NCI-H146 treated with DMSO at 0.1 percent for 48 hours (cell line): ENCODE measurements at regions not wholly inside any gene's neighbourhood (a gene's known extent, or its start where the extent isn't known, plus 50 kb on each side); places are given as distances from the start of the nearest gene placed in this dataset.
"Not testable (repeated sequence)": the region's sequence is repeated elsewhere in the genome, so short reads cannot be mapped to it uniquely, and the experiment has no call there.

Source experiments
- DNase-seq: peaks from one replicate; lab custom pipeline; 2025; ENCODE audit not compliant: unreplicated experiment; lab: John Stamatoyannopoulos, UW

GRCh38 chr12:61161961-61162360, 1098.2 kb upstream of the USP15 start:
- DNase-seq = no peak

GRCh38 chr12:61188801-61189595, 1071.2 kb upstream of the USP15 start:
- no peak for DNase-seq

GRCh38 chr12:61213646-61214045, 1046.6 kb upstream of the USP15 start:
- DNase-seq = no peak

- no peak for DNase-seq
Measured at GRCh38 chr12:61220337-61220736, 1039.9 kb upstream of the USP15 start.

DNA sequence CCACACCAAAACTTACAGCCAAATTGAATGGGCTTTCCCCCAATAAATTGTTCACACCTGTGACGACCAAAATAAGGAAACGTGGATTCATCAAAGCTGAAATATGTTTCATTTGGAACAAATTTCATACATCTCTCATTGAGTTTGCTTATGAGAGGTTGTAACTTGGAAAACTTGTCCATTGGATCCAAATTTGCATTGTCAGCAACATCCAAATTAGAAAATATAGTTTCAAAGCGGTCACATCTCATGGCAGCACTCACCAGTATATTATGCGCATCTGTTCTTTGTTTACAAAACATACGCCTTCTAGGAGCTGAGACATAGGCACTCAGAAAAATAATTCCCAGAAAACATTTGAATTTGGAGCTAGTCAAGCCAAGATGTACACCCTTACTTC, 1028.2 kb upstream of the USP15 start:
- DNase-seq = no peak

DNA sequence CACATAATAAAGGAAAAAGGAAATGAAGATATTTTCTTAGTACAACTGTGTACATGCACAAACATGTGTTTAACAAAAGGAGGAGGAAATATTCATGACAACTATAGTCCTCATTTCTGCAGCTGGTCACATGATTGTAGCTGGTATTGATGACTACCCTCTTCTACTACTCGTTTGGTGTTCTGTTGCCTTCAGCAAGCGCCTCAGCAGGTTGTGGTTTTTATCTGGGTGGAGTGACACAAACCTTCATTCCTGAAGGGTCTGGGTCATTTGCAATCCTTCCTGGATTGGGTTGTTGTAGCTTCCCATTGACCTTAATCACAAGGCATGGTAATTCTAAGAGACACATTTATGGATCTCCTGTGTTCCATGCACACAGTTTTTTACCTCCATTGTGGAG, 1009.9 kb upstream of the USP15 start:
- no peak for DNase-seq

DNA sequence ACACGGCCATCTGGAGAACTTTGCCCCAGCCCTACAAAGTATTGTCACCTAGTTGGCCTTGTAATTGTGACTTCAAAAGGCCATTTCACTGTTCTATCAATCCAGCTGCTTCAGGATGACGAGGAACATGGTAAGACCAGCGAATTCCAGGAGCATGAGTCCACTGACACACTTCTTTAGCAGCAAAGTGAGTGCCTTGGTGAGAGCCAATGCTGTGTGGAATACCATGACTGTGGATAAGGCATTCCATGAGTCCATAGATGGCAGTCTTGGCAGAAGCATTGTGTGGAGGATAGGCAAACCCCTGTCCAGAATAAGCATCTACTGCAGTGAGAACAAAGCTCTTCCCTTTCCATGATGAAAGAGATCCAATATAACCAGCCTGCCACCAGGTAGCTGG, 1009.1 kb upstream of the USP15 start:
- no peak for DNase-seq

DNA sequence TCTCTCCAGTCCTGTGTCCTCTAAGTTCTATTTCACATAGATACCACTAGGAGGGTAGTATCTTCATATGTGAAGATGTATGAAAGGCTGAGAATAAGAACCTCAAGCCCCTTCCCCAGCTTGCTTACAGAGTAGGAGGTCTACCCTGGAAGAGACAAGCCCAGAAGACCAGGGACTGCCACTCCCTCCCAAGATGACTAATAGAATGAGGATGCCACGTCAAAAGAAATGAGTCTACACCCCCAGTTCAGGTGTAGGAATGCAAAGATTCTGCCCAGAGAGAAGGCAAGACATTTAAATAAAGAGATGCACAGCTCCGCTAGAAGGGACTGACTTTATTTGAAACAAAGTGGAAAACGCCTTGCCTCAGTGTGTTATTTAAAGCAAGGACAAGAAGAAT, 1006.0 kb upstream of the USP15 start:
- no peak for DNase-seq

- DNase-seq = not testable (repeated sequence)
Measured at GRCh38 chr12:61264294-61264693, 995.9 kb upstream of the USP15 start.

- DNase-seq = no peak
Measured at GRCh38 chr12:61267474-61267873, 992.7 kb upstream of the USP15 start.

- no peak for DNase-seq
Measured at GRCh38 chr12:61272441-61272840, 987.8 kb upstream of the USP15 start.

DNA sequence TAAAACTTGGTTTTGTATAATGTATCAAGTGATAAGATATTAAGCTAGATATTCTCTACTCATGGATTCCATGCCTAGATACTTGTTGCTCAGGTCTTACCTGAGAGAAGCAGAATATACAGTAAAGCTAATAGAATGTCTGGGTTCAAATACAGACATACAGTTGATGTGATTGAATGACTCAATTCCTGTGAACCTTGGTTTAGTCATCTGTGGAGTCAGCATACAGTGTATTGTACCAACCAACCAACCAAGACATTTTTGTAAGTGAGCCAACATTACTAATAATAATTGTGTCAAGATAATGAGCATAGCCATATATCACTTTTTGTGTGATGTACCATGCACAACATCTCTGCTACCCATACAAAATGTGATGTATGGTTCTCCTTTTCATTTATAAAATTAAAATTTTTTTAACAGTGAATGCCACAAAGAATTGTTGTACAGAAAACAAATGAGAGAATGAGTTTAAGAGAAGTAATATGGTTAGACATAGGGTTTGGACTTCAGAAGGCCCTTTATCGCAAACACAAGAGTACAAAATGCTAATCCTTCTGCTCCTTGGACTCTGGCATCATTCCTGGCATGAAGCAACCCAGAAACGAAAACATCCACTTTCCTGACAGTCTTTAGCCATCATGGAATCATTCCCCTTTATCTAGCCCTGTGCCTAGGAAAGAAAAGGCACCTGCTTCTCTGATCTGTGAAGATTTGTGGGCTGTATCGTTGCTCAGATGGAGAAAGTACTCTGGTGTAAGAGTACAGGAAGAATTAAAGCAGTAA, 977.2 kb upstream of the USP15 start:
- no peak for DNase-seq

DNA sequence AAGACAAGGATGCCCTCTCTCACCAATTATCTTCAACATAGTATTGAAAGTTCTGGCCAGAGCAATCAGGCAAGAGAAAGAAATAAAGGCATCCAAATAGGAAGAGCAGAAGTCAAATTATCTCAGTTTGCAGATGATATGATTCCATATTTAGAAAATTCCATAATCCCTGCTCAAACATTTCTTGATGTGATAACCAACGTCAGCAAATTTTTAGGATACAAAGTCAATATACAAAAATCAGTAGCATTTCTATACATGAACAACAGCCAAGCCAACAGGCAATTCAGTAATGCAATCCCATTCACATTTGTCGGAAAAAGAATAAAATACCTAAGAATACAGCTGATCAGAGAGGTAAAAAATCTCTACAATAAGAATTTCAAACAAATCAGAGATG, 969.7 kb upstream of the USP15 start:
- DNase-seq = no peak

DNA sequence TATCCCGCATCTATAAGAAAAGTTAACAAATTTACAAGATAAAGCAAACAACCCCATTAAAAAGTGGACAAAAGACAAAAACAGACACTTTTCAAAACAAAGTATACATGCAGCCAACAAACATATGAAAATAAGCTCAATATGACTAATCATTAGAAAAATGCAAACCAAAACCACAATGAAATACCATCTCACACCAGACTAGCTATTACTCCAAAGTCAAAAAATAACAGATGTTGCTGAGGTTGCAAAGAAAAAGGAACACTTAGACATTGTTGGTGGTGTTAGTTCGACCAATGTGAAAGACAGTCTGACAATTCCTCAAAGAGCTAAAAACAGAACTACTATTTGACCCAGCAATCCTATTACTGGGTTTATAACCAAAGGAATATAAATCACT, 968.6 kb upstream of the USP15 start:
- no peak for DNase-seq

DNA sequence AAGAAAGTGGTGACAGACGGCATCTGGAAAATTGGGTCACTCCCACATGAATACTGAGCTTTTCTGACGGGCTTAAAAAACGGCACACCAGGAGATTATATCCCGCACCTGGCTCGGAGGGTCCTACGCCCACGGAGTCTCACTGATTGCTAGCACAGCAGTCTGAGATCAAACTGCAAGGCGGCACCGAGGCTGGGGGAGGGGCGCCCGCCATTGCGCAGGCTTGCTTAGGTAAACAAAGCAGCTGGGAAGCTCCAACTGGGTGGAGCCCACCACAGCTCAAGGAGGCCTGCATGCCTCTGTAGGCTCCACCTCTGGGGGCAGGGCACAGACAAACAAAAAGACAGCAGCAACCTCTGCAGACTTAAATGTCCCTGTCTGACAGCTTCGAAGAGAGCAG, 966.2 kb upstream of the USP15 start:
- DNase-seq = not testable (repeated sequence)

GRCh38 chr12:61301817-61302216, 958.4 kb upstream of the USP15 start:
- DNase-seq = no peak

DNA sequence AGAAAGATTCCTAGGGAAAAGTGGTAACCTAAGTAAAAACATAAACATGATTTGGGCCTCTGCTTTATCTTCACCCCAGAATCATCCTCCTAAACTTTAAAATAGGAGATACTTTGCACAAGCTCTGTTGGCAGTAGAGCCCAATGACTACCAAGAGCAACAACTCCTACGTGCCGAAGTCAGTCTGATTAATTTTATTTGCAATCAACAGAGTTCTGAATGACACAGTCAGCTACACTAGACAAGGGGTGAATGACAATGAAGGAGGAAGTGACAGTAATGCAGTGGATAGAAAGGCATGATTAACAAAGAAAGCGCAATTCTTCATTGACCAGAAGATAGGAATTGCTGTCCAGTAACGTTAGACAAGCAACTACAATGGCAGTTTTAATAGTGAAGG, 957.9 kb upstream of the USP15 start:
- no peak for DNase-seq

GRCh38 chr12:61308220-61308619, 952.0 kb upstream of the USP15 start:
- DNase-seq = no peak

DNA sequence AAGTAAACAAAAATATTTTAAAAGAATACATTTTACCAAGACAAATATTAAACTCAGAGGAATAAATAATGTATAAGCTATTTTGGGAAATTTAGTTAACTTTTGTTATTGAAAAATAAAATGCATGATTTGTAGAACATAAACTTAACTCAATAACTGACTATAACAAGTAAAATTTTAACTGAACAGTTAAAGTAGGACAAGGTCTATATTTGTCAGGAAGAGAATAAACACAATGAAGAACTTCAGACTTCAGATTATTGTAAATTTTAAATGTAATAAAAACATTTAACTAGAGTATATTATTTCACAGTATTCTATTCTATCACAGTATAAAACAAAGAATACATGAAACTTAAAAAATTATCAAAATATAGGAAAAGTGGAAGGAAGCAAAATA, 948.8 kb upstream of the USP15 start:
- DNase-seq = no peak

DNA sequence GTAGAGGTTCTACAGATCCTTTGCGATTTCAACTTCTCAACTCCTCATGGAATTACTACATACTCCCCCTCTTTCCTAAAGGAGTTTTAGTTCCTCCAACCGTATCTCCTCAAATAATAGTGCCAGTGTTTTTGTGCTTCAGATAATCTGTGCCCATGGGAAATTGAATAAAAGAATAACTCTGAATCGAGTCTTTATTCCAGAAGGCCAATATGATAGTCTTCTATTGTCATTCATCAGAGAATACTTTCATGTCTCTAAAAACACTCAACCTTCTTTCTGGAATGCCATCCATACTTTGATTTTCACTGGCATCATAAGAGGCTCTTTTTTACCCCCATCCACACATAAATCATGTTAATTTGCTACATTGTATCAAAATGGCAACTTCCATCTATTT, 911.3 kb upstream of the USP15 start:
- no peak for DNase-seq

DNA sequence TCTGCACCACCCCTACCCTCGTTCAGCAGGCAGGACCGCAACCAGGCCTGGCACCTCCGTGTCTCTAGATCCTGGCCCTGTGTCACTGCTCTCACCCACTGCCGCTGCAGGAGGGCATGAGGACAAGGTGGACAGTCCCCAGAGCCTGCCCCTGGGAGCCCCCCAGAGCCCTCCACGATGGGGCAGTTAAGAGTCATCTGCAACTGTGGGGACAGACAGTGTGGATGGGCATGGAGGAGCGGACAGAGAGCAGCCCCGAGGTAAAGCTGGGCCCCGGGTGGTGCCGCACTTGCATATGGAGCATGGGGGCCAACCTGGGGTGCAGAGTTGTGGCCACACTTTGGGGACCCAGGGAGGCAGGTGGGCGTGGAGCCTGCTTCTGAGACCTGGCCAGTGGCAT, 905.1 kb upstream of the USP15 start:
- DNase-seq = no peak

DNA sequence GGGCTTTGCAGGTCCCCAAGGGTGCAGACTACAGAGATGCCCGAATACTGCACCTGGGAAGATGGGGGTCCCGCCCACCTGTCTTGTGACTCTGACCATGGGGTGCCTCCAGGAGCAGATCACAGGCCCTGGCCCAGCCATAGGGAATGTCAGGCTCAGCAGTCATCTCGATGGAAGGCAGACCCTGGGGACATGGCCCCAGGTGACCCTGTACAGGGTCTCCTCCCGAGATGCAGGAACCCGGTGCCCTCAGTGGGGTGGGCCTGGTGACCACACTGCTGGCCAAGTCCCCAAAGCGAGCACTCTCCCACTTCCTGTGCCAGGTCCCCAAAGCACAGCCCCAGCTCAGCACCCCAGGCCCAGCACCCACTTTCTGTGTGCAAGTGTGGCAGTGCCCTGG, 903.7 kb upstream of the USP15 start:
- DNase-seq = no peak

DNA sequence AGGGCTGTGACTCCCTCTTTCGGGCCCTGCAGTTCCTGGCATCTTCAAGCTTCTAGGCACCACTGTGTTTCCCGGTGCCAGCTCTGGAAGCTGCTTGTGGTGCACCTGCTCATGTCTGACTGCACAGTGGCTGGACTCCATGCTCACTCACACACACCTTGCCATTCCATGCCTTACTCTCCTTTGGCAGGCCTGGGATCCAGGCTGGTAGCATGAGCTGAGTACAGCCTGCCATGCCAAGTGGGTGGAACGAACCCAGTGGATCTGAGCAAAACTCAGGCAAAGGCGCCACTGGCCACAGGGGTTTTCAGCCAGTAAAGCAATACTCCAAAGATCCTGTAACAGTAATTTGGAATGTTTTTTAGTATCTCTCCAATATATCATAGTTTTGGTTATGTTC, 902.7 kb upstream of the USP15 start:
- DNase-seq = no peak
